ENCODE measurements at regions not wholly inside any gene's neighbourhood (a gene's known extent, or its start where the extent isn't known, plus 50 kb on each side); places are given as distances from the start of the nearest gene placed in this dataset.
"Not testable (repeated sequence)": the region's sequence is repeated elsewhere in the genome, so short reads cannot be mapped to it uniquely, and the experiment has no call there.

- not testable (repeated sequence) for TF ChIP-seq CTCF, EP300 (IDR thresholded peaks at IDR 0.05)
Observed at GRCh38 chr1:143845193-143845592, 126.6 kb downstream of the FAM72C start.

Measured in suprapubic skin (tissue), 3 donors.